HG03575 (cell line): ENCODE measurements at regions not wholly inside any gene's neighbourhood (a gene's known extent, or its start where the extent isn't known, plus 50 kb on each side); places are given as distances from the start of the nearest gene placed in this dataset.

Experiments used
- ATAC-seq: cut with Tn5 transposase; IDR thresholded peaks from one replicate; pipeline ENCODE4 v1.9.1; 2021; ENCODE audit not compliant: unreplicated experiment, insufficient number of reproducible peaks, low FRiP score; ENCODE audit errors: extremely low read depth

GRCh38 chr10:31754803-31755624, 173.6 kb downstream of the ARHGAP12 start:
- ATAC-seq = no peak

- no peak for ATAC-seq
Measured at GRCh38 chr10:31753681-31754080, 174.9 kb downstream of the ARHGAP12 start.

GRCh38 chr10:31752170-31752569, 176.5 kb downstream of the ARHGAP12 start:
- no peak for ATAC-seq

GRCh38 chr10:31751738-31752080, 176.9 kb downstream of the ARHGAP12 start:
- no peak for ATAC-seq

- ATAC-seq = no peak
Measured at GRCh38 chr10:31751051-31751737, 177.4 kb downstream of the ARHGAP12 start.

GRCh38 chr10:31749981-31750840, 178.4 kb downstream of the ARHGAP12 start:
- ATAC-seq = no peak

GRCh38 chr10:31749301-31749700, 179.3 kb downstream of the ARHGAP12 start:
- no peak for ATAC-seq

- ATAC-seq = no peak
Measured at GRCh38 chr10:31745612-31746376, 182.8 kb downstream of the ARHGAP12 start.

- no peak for ATAC-seq
Measured at GRCh38 chr10:31744025-31744424, 184.6 kb downstream of the ARHGAP12 start.

- no peak for ATAC-seq
Measured at GRCh38 chr10:31742255-31742654, 186.4 kb downstream of the ARHGAP12 start.

GRCh38 chr10:31741473-31741872, 187.2 kb downstream of the ARHGAP12 start:
- ATAC-seq = no peak

GRCh38 chr10:31739711-31740110, 188.9 kb downstream of the ARHGAP12 start:
- ATAC-seq = no peak

GRCh38 chr10:31739146-31739545, 189.5 kb downstream of the ARHGAP12 start:
- no peak for ATAC-seq

GRCh38 chr10:31731711-31732110, 196.9 kb downstream of the ARHGAP12 start:
- ATAC-seq = no peak

GRCh38 chr10:31730776-31731175, 197.9 kb downstream of the ARHGAP12 start:
- ATAC-seq = no peak

GRCh38 chr10:31728698-31729224, 199.9 kb downstream of the ARHGAP12 start:
- no peak for ATAC-seq

GRCh38 chr10:31725436-31725835, 203.2 kb downstream of the ARHGAP12 start:
- no peak for ATAC-seq

- no peak for ATAC-seq
Measured at GRCh38 chr10:31724296-31724695, 204.3 kb downstream of the ARHGAP12 start.
